ENCODE measurements at regions not wholly inside any gene's neighbourhood (a gene's known extent, or its start where the extent isn't known, plus 50 kb on each side); places are given as distances from the start of the nearest gene placed in this dataset.

GRCh38 chr5:128750155-128750554 lies 212.1 kb upstream of the FBN2 start:
- TF ChIP-seq MAX (IDR thresholded peaks at IDR 0.05; ENCODE audit: low read depth, low read length) (no peak), CTCF (IDR thresholded peaks at IDR 0.05; ENCODE audit: low read depth, low read length) (no peak)
